CD4-positive, alpha-beta T cell treated with Interleukin-21 for 1 hour (primary cell): ENCODE measurements at regions not wholly inside any gene's neighbourhood (a gene's known extent, or its start where the extent isn't known, plus 50 kb on each side); places are given as distances from the start of the nearest gene placed in this dataset.
"Not testable (repeated sequence)": the region's sequence is repeated elsewhere in the genome, so short reads cannot be mapped to it uniquely, and the experiment has no call there.

ENCODE experiments used
- DNase-seq: peaks from one replicate; pipeline ENCODE4 v3.0.0-alpha.2; 2020

GRCh38 chr3:38964646-38965045 lies 87.1 kb downstream of the SCN11A start:
- DNase-seq: no peak

GRCh38 chr3:38964204-38964603 lies 87.5 kb downstream of the SCN11A start:
- DNase-seq: no peak

GRCh38 chr3:38960953-38961622 lies 90.7 kb downstream of the SCN11A start:
- peak; percentile 15 for DNase-seq

- DNase-seq: no peak
Measured at GRCh38 chr3:38960042-38960622, 91.6 kb downstream of the SCN11A start.

- DNase-seq: no peak
Measured at GRCh38 chr3:38958026-38958720, 93.6 kb downstream of the SCN11A start.

GRCh38 chr3:38957296-38957695 lies 94.4 kb downstream of the SCN11A start:
- no peak for DNase-seq

- no peak for DNase-seq
Measured at GRCh38 chr3:38952721-38953120, 99.0 kb downstream of the SCN11A start.

GRCh38 chr3:38951167-38951566 lies 100.6 kb downstream of the SCN11A start:
- not testable (repeated sequence) for DNase-seq

GRCh38 chr3:38950581-38950980 lies 101.2 kb downstream of the SCN11A start:
- no peak for DNase-seq

GRCh38 chr3:38949994-38950393 lies 101.8 kb downstream of the SCN11A start:
- no peak for DNase-seq

- no peak for DNase-seq
Measured at GRCh38 chr3:38940394-38940793, 111.3 kb downstream of the SCN11A start.

GRCh38 chr3:38925351-38925750 lies 109.3 kb upstream of the SCN10A start:
- DNase-seq: no peak

GRCh38 chr3:38916706-38917105 lies 100.7 kb upstream of the SCN10A start:
- no peak for DNase-seq

GRCh38 chr3:38907426-38907825 lies 91.4 kb upstream of the SCN10A start:
- DNase-seq: no peak

- DNase-seq: no peak
Measured at GRCh38 chr3:38890426-38890825, 74.4 kb upstream of the SCN10A start.

GRCh38 chr3:38878646-38879045 lies 62.6 kb upstream of the SCN10A start:
- DNase-seq: no peak
